ENCODE measurements at regions not wholly inside any gene's neighbourhood (a gene's known extent, or its start where the extent isn't known, plus 50 kb on each side); places are given as distances from the start of the nearest gene placed in this dataset.

DNA sequence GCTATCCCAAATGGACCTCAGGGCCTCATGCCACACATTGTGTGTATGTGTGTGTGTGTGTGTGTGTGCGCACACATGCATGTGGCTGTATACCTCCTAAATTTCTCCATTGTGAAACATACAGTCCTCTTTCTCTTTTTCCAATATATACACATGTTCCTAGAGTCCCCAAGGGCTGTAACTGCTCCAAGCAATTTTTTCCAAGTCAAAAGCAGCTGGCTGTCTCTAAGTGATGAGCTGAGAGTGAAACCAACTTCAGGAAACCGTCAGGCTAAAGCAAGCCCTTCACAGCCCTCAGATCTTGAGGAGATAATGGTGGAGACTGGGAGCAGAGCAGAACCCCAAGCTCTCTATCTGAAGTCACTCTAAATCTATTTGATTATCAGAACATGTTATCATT, 496.1 kb upstream of the DIPK2B start:
- TF ChIP-seq HOXA7 (CRISPR knock-in tag; IDR thresholded peaks at IDR 0.05; ENCODE audit: borderline replicate concordance) (no peak), ZNF366 (tag by site-specific recombination; conservative IDR thresholded peaks at IDR 0.05) (no peak), KLF8 (tag by site-specific recombination; IDR thresholded peaks at IDR 0.05) (no peak), ZFP37 (tag by site-specific recombination; IDR thresholded peaks at IDR 0.05) (no peak), ZNF169 (tag by site-specific recombination; IDR thresholded peaks at IDR 0.05) (no peak), ZNF266 (tag by site-specific recombination; IDR thresholded peaks at IDR 0.05; ENCODE audit: low read depth) (no peak), ZBTB11 (tag by site-specific recombination; conservative IDR thresholded peaks at IDR 0.05; ENCODE audit: low read depth) (no peak), ZFP69B (tag by site-specific recombination; IDR thresholded peaks at IDR 0.05) (no peak), KLF1 (tag by site-specific recombination; IDR thresholded peaks at IDR 0.05) (no peak), ZNF473 (tag by site-specific recombination; IDR thresholded peaks at IDR 0.05) (no peak), KLF7 (tag by site-specific recombination; IDR thresholded peaks at IDR 0.05; ENCODE audit: borderline replicate concordance) (no peak), SP3 (tag by site-specific recombination; IDR thresholded peaks at IDR 0.05) (no peak), TCF7L2 (IDR thresholded peaks at IDR 0.05; ENCODE audit: borderline replicate concordance, low read depth, low read length) (no peak), ZNF175 (tag by site-specific recombination; IDR thresholded peaks at IDR 0.05) (no peak), ZNF132 (tag by site-specific recombination; IDR thresholded peaks at IDR 0.05; ENCODE audit: borderline replicate concordance) (no peak), ZNF785 (tag by site-specific recombination; IDR thresholded peaks at IDR 0.05) (no peak)
- TF ChIP-seq, protein P1, sequence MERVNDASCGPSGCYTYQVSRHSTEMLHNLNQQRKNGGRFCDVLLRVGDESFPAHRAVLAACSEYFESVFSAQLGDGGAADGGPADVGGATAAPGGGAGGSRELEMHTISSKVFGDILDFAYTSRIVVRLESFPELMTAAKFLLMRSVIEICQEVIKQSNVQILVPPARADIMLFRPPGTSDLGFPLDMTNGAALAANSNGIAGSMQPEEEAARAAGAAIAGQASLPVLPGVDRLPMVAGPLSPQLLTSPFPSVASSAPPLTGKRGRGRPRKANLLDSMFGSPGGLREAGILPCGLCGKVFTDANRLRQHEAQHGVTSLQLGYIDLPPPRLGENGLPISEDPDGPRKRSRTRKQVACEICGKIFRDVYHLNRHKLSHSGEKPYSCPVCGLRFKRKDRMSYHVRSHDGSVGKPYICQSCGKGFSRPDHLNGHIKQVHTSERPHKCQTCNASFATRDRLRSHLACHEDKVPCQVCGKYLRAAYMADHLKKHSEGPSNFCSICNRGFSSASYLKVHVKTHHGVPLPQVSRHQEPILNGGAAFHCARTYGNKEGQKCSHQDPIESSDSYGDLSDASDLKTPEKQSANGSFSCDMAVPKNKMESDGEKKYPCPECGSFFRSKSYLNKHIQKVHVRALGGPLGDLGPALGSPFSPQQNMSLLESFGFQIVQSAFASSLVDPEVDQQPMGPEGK (tag by site-specific recombination; IDR thresholded peaks at IDR 0.05) = no peak
- TF ChIP-seq, protein P2, sequence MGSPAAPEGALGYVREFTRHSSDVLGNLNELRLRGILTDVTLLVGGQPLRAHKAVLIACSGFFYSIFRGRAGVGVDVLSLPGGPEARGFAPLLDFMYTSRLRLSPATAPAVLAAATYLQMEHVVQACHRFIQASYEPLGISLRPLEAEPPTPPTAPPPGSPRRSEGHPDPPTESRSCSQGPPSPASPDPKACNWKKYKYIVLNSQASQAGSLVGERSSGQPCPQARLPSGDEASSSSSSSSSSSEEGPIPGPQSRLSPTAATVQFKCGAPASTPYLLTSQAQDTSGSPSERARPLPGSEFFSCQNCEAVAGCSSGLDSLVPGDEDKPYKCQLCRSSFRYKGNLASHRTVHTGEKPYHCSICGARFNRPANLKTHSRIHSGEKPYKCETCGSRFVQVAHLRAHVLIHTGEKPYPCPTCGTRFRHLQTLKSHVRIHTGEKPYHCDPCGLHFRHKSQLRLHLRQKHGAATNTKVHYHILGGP (tag by site-specific recombination; IDR thresholded peaks at IDR 0.05) = no peak
- CTCF ChIA-PET = no interaction called here
- no peaks in the 10 kb centered on the region for H3K9me3 ChIP-seq (ENCODE audit: control insufficient read depth, insufficient read depth, low read depth, low read length)
- H3K4me3 ChIP-seq (ENCODE audit: low read depth, low read length) = no peak overlapping the region
- H3K27ac ChIP-seq (ENCODE audit: extremely low read depth, low read depth, low read length) = no peak overlapping the region
- POLR2A ChIA-PET = no interaction called here
- no peaks in the 10 kb centered on the region for H3K36me3 ChIP-seq (ENCODE audit: control insufficient read depth in 2 of 2, insufficient read depth in 1 of 2, low read length in 2 of 2)
- no peaks in the 10 kb centered on the region for H3K4me1 ChIP-seq (ENCODE audit: control insufficient read depth, insufficient read depth, low read length)

GRCh38 chrX:45689971-45690370, 489.3 kb upstream of the DIPK2B start:
- no peaks in the 10 kb centered on the region for H3K36me3 ChIP-seq (ENCODE audit: control insufficient read depth in 2 of 2, insufficient read depth in 1 of 2, low read length in 2 of 2)
- H3K4me1 ChIP-seq (ENCODE audit: control insufficient read depth, insufficient read depth, low read length) = no peaks in the 10 kb centered on the region
- no peaks in the 10 kb centered on the region for H3K9me3 ChIP-seq (ENCODE audit: control insufficient read depth, insufficient read depth, low read depth, low read length)
- CTCF ChIA-PET = interaction anchor here (0.7 kb wide), 1 partner anchor 48 kb away, joined by 3 read pairs; no protein-coding TSS in a partner anchor
- H3K27ac ChIP-seq (ENCODE audit: extremely low read depth, low read depth, low read length) = no peak overlapping the region
- POLR2A ChIA-PET = no interaction called here
- TF ChIP-seq ZNF175 (tag by site-specific recombination; IDR thresholded peaks at IDR 0.05) = no peak
- TF ChIP-seq ZNF157 (tag by site-specific recombination; IDR thresholded peaks at IDR 0.05) = no peak
- no peak for TF ChIP-seq ZNF2 (tag by site-specific recombination; IDR thresholded peaks at IDR 0.05)
- TF ChIP-seq ZNF114 (tag by site-specific recombination; IDR thresholded peaks at IDR 0.05) = no peak
- TF ChIP-seq ZNF596 (tag by site-specific recombination; IDR thresholded peaks at IDR 0.05) = no peak
- no peak overlapping the region for H3K4me3 ChIP-seq (ENCODE audit: low read depth, low read length)

Measured in HEK293 (cell line).